ENCODE measurements at regions not wholly inside any gene's neighbourhood (a gene's known extent, or its start where the extent isn't known, plus 50 kb on each side); places are given as distances from the start of the nearest gene placed in this dataset.

DNA sequence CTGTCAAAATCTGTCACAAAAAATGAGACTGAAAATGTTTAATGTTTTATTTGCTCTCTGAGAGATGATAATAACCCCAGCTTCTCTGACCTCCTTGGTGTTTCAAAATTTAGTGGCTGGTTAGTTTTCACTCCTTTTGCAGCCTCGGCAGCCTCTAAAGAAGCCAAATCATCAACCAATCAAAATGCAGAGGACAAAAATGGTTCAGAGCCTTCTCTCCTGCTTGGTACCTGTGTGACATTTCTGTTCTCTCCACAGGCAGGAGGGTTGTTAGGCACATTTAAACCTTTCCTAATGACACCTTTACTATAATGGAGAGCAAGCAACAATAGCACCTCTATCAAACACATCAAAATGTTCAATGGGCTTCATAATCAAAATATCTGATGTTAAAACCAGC, 375.5 kb downstream of the HACE1 start:
- Histone ChIP-seq H3K4me3 (no peak overlapping the region), H3K27me3 (no peaks in the 10 kb centered on the region), H3K36me3 (no peaks in the 10 kb centered on the region), H3K4me1 (no peaks in the 10 kb centered on the region), H3K27ac (no peak overlapping the region), H3K9me3 (no peaks in the 10 kb centered on the region)
- ATAC-seq (no peak), DNase-seq (no peak)
- intact Hi-C loops (cut with DNase I): no loop called here
- TF ChIP-seq, protein P1, sequence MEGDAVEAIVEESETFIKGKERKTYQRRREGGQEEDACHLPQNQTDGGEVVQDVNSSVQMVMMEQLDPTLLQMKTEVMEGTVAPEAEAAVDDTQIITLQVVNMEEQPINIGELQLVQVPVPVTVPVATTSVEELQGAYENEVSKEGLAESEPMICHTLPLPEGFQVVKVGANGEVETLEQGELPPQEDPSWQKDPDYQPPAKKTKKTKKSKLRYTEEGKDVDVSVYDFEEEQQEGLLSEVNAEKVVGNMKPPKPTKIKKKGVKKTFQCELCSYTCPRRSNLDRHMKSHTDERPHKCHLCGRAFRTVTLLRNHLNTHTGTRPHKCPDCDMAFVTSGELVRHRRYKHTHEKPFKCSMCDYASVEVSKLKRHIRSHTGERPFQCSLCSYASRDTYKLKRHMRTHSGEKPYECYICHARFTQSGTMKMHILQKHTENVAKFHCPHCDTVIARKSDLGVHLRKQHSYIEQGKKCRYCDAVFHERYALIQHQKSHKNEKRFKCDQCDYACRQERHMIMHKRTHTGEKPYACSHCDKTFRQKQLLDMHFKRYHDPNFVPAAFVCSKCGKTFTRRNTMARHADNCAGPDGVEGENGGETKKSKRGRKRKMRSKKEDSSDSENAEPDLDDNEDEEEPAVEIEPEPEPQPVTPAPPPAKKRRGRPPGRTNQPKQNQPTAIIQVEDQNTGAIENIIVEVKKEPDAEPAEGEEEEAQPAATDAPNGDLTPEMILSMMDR (IDR thresholded peaks at IDR 0.05): no peak

DNA sequence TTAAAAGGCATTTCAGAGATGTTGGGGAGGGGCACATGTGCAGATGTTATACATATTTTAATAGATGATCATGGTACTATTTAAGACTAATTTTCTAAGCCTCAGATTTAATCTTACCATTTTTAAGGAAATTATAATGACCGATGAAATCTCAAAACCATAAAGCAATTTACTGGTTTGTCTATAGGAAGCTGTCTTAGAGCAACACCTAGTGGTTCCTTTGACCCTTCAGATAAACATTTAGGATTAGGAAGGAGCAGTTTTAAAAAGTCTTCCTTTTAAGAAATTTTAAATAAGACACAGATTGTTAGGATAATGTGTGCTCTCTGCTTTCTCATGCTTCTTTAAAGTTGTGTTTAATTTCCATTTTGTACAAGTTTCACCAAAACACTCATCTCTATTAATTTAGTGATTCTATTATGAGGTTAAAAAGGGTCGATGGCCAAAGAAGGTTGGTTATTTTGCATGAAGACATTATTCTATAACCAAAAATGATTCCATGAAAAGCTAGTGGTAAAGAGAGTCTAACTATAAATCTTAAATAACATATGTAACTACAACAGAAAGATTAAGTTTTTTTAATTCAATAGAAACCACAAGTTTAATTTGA, 376.4 kb downstream of the HACE1 start:
- H3K36me3 ChIP-seq: no peaks in the 10 kb centered on the region
- TF ChIP-seq, protein P1 (IDR thresholded peaks at IDR 0.05): peak in 1 of 2 donors; percentile 29
- H3K9me3 ChIP-seq: no peaks in the 10 kb centered on the region
- H3K27me3 ChIP-seq: no peaks in the 10 kb centered on the region
- ATAC-seq (no peak), DNase-seq (peak in 1 of 4 donors; percentile 5)
- H3K4me3 ChIP-seq: no peak overlapping the region
- no peak overlapping the region for H3K27ac ChIP-seq
- no peaks in the 10 kb centered on the region for H3K4me1 ChIP-seq
- intact Hi-C loops (cut with DNase I): no loop called here

DNA sequence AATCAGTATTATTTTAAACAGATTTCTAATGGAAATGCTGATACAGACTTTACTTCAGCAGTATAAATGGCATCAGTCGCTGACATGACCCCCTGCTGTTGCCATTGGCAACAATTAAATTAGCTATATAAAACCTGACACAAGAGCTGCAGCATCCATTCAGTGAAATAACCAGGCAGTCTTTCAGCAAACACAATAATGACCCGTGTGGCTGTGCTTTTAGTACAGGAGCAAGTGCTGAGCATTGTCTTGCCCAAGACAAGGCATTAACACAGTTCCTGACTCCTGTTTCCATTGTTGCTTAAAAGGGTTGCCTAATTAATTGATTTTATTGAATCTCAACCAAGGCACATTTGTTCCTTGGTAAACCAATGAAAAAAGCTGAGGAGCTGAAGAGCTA, 382.1 kb downstream of the HACE1 start:
- no peak overlapping the region for H3K27ac ChIP-seq
- TF ChIP-seq, protein P1 (IDR thresholded peaks at IDR 0.05): no peak
- H3K4me1 ChIP-seq: no peaks in the 10 kb centered on the region
- ATAC-seq (no peak), DNase-seq (no peak)
- H3K4me3 ChIP-seq: no peak overlapping the region
- no peaks in the 10 kb centered on the region for H3K27me3 ChIP-seq
- H3K36me3 ChIP-seq: no peaks in the 10 kb centered on the region
- no peaks in the 10 kb centered on the region for H3K9me3 ChIP-seq
- intact Hi-C loops (cut with DNase I): no loop called here

DNA sequence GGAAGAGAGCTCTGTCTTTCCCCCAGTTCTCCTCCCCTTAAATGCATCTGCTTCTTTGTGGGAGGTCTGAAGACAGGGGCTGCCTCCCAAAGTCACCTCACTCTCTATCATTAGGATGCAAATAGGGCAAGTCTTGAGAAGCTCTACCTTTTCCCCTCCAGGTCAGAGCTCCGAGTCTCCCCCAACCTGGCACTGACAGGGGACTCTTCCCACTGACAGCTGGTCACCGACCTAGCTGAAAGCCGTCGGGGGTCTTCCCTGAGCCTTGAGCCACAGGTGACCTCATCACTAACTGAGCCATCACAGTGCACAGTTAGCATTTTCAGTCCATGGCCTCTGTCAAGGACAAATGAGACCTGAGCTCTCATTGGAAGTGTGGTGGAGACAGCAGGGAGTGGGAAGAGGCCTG, 386.7 kb downstream of the HACE1 start:
- no peak overlapping the region for H3K4me3 ChIP-seq
- ATAC-seq (no peak), DNase-seq (no peak)
- H3K4me1 ChIP-seq: no peaks in the 10 kb centered on the region
- no peak overlapping the region for H3K27ac ChIP-seq
- TF ChIP-seq, protein P1 (IDR thresholded peaks at IDR 0.05): no peak
- H3K9me3 ChIP-seq: no peaks in the 10 kb centered on the region
- intact Hi-C loops (cut with DNase I): no loop called here
- no peaks in the 10 kb centered on the region for H3K36me3 ChIP-seq
- no peaks in the 10 kb centered on the region for H3K27me3 ChIP-seq

DNA sequence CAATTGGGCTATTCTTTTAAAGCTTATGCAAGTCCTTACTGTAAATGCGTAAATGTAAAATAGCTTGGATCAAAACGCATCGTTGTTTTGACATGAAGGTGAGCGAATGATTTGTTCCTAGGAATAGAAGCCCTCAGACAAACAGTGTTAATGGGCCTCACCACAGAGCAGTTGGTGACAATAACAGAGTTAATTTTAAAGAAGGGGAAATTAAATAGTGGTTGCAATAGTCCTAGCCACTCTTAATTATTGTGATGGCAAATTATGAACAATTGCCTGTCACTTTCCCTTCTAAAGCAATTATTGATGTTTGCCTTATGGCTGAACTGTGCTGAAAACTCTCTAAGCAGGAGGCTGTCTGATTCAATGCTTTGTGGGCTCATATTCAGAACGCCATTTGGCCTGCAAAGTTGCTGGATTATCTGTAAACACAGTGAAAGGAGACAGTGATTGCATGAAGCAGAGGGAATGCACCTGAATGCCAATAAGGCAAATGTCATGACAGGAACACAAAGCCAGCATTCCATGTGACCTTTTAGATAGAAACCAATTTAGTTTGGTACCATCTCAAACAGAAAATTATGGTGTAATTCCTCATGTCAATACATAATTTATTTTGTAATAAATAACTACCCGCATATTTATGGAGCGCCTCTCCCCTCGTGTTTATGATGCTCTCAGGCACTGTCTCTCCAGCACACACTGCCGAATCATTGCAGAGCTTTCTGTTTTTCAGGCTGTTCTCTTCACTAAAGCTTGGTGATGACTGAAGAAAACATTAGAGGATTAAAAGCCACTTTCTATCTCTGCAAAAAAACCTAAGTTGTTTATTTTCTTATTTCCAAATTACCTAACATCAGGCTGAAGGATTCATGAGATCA, 387.5 kb downstream of the HACE1 start:
- Histone ChIP-seq H3K9me3 (no peaks in the 10 kb centered on the region), H3K4me3 (no peak overlapping the region), H3K36me3 (no peaks in the 10 kb centered on the region), H3K27me3 (no peaks in the 10 kb centered on the region), H3K27ac (no peak overlapping the region), H3K4me1 (no peaks in the 10 kb centered on the region)
- ATAC-seq (no peak), DNase-seq (no peak)
- TF ChIP-seq, protein P1 (IDR thresholded peaks at IDR 0.05): no peak
- intact Hi-C loops (cut with DNase I): no loop called here

Measured in left lung (tissue), 4 donors.